Colonic mucosa (tissue), 4 donors: ENCODE measurements at regions not wholly inside any gene's neighbourhood (a gene's known extent, or its start where the extent isn't known, plus 50 kb on each side); places are given as distances from the start of the nearest gene placed in this dataset.

Experiments used
- DNase-seq: peaks from one replicate; pipeline ENCODE4 v3.0.0-alpha.2; 2020
- H3K27ac ChIP-seq: fragments of 200-600 bp; one replicate; pipeline ENCODE4 v1.8.0; 2021
- H3K27me3 ChIP-seq: fragments of 200-600 bp; one replicate; pipeline ENCODE4 v1.8.0; 2021
- H3K36me3 ChIP-seq: fragments of 200-600 bp; one replicate; pipeline ENCODE4 v1.8.0; 2021
- H3K4me1 ChIP-seq: fragments of 200-600 bp; one replicate; pipeline ENCODE4 v1.8.0; 2021; ENCODE audit warnings: mild to moderate bottlenecking
- H3K4me3 ChIP-seq: fragments of 200-600 bp; one replicate; pipeline ENCODE4 v1.8.0; 2021
- H3K9ac ChIP-seq, 2 donors: one replicate each; pipeline ENCODE4 v1.7.0; 2013; ENCODE audit warnings: control low read depth in 2 of 2, low read depth in 2 of 2, low read length in 2 of 2
- H3K9me3 ChIP-seq: fragments of 200-600 bp; one replicate; pipeline ENCODE4 v1.8.0; 2021
- intact Hi-C: fragments of 100-400 bp; cut with DNase I; formaldehyde crosslinking; loops from one replicate; pipeline ENCODE4 v1.14.1; 2022
- TF ChIP-seq, protein P1 (sequence below): fragments of 200-600 bp; IDR thresholded peaks from one replicate; pipeline ENCODE4 v1.8.0; 2022; ENCODE audit warnings: antibody characterized with exemption, mild to moderate bottlenecking
- donor health status: healthy.
- donor health status: DM: no; HTN: no; CAD: no.
- donor health status: DM: no; HTN: no; CAD: no.

DNA sequence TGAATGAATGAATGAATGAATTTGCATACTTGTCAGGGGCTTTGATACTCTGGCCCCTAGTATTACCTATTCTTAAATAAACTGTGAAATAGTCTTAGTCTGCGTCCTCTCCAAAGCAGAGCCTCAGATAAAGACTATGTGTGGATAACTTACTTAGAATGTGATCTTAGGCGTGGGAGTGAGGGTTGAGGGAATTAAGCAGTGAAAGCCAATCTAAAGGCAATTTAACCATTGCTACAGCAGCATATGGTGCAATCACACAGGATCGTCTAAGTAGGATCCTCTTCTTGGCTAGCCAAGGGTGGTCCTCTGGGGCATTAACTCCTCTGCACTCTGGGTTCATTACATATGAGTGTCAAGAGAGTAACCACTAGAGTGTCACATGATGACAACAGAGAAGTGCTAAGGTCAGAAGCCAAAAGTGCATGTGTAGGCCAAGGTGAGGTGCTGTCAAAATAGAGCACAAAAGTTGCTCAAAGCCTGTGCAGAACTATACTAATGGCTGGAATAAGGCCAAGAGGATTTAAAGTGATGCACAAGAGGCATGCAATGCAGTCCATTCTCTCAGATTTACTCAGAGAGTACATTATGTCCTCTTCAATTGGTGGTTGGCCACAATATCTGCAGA lies 274.4 kb upstream of the SEMA6A start:
- intact Hi-C loops, result no loop called here
- no peak for DNase-seq
- Histone ChIP-seq H3K9ac (no peak overlapping the region), H3K27me3 (peaks cover 30% of the 10 kb centered on the region), H3K4me1 (no peaks in the 10 kb centered on the region), H3K4me3 (no peak overlapping the region), H3K9me3 (no peaks in the 10 kb centered on the region), H3K36me3 (no peaks in the 10 kb centered on the region), H3K27ac (no peak overlapping the region)
- TF ChIP-seq, protein P1, sequence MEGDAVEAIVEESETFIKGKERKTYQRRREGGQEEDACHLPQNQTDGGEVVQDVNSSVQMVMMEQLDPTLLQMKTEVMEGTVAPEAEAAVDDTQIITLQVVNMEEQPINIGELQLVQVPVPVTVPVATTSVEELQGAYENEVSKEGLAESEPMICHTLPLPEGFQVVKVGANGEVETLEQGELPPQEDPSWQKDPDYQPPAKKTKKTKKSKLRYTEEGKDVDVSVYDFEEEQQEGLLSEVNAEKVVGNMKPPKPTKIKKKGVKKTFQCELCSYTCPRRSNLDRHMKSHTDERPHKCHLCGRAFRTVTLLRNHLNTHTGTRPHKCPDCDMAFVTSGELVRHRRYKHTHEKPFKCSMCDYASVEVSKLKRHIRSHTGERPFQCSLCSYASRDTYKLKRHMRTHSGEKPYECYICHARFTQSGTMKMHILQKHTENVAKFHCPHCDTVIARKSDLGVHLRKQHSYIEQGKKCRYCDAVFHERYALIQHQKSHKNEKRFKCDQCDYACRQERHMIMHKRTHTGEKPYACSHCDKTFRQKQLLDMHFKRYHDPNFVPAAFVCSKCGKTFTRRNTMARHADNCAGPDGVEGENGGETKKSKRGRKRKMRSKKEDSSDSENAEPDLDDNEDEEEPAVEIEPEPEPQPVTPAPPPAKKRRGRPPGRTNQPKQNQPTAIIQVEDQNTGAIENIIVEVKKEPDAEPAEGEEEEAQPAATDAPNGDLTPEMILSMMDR, result no peak

GRCh38 chr5:116847960-116848359 lies 273.3 kb upstream of the SEMA6A start:
- H3K27ac ChIP-seq, result no peak overlapping the region
- peaks cover 30% of the 10 kb centered on the region for H3K27me3 ChIP-seq
- H3K36me3 ChIP-seq, result no peaks in the 10 kb centered on the region
- H3K4me1 ChIP-seq, result no peaks in the 10 kb centered on the region
- peak; percentile 26 for DNase-seq
- H3K9me3 ChIP-seq, result no peaks in the 10 kb centered on the region
- H3K9ac ChIP-seq, result no peak overlapping the region
- intact Hi-C loops, result no loop called here
- H3K4me3 ChIP-seq, result no peak overlapping the region
- TF ChIP-seq, protein P1, result no peak

DNA sequence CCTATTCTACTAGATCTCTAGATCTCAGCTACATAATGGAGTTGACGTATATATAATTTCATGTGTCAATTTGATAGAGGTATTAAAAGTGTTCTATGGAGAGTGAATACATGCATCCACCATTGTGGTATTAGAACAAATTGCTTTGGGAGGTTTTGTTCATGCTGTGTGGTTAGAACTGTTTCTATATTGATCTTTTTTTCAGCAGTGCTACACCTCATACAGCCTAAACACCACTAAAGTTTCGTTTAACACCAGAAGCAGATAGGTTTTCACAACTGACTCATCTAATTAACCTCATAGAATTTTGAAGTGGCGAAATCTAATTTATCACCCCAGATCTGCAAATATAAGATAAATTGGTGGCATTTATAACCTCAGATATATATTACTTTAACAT lies 269.4 kb upstream of the SEMA6A start:
- Histone ChIP-seq H3K4me3 (no peak overlapping the region), H3K9ac (no peak overlapping the region), H3K27ac (no peak overlapping the region), H3K9me3 (no peaks in the 10 kb centered on the region), H3K4me1 (no peaks in the 10 kb centered on the region), H3K36me3 (no peaks in the 10 kb centered on the region), H3K27me3 (peaks cover 25% of the 10 kb centered on the region)
- TF ChIP-seq, protein P1, result no peak
- intact Hi-C loops, result no loop called here
- no peak for DNase-seq

DNA sequence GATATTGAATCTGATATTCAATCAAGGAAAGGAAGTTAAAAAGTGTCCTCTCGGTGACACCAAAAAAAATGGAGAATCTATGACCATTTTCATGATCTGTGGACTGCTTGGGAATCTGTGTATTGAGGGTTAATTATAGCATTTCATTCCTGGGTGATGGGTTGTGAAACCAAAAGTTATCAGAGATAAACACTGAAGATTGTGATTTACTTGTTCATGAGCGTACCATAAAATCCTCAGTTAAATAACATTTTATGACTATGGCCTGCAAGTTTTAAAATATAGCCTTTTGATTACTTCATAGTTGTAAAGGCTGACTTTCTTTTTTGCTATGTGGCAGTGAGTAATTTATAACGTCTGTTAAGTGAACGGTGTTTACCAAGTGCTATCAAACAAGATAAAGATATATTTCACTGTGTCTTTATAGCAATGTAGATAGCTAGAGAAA lies 267.9 kb upstream of the SEMA6A start:
- no peak overlapping the region for H3K4me3 ChIP-seq
- TF ChIP-seq, protein P1, result no peak
- no peak overlapping the region for H3K9ac ChIP-seq
- H3K4me1 ChIP-seq, result no peaks in the 10 kb centered on the region
- no peaks in the 10 kb centered on the region for H3K36me3 ChIP-seq
- H3K9me3 ChIP-seq, result no peaks in the 10 kb centered on the region
- intact Hi-C loops, result no loop called here
- DNase-seq, result no peak
- peaks cover 23% of the 10 kb centered on the region for H3K27me3 ChIP-seq
- no peak overlapping the region for H3K27ac ChIP-seq

GRCh38 chr5:116841734-116842133 lies 267.1 kb upstream of the SEMA6A start:
- Histone ChIP-seq H3K9ac (no peak overlapping the region), H3K4me3 (no peak overlapping the region), H3K36me3 (no peaks in the 10 kb centered on the region), H3K27ac (no peak overlapping the region), H3K4me1 (no peaks in the 10 kb centered on the region), H3K27me3 (peaks cover 15% of the 10 kb centered on the region), H3K9me3 (no peaks in the 10 kb centered on the region)
- no peak for DNase-seq
- TF ChIP-seq, protein P1, result no peak
- intact Hi-C loops, result no loop called here
